Sigmoid colon (tissue), 6 donors: ENCODE measurements at regions not wholly inside any gene's neighbourhood (a gene's known extent, or its start where the extent isn't known, plus 50 kb on each side); places are given as distances from the start of the nearest gene placed in this dataset.

ENCODE experiments used
- DNase-seq: peaks from one replicate; pipeline ENCODE4 v3.0.0-alpha.2; 2019
- H3K27ac ChIP-seq, 4 donors: fragments of 200-600 bp; sonication (generic); one replicate each; pipeline ENCODE4 v1.5.1; 2016 to 2019; ENCODE audit warnings: mild to moderate bottlenecking in 1 of 4
- H3K27me3 ChIP-seq, 3 donors: fragments of 200-600 bp; sonication (generic); one replicate each; pipeline ENCODE4 v1.5.1; 2019; ENCODE audit warnings: mild to moderate bottlenecking in 1 of 3
- H3K36me3 ChIP-seq, 4 donors: fragments of 200-600 bp; sonication (generic); one replicate each; pipeline ENCODE4 v1.5.1; 2016 to 2019
- H3K4me1 ChIP-seq, 4 donors: fragments of 200-600 bp; sonication (generic); one replicate each; pipeline ENCODE4 v1.5.1; 2017 to 2019
- H3K4me3 ChIP-seq, 4 donors: fragments of 200-600 bp; sonication (generic); one replicate each; pipeline ENCODE4 v1.5.1; 2017 to 2019; ENCODE audit warnings: mild to moderate bottlenecking in 2 of 4, moderate library complexity in 1 of 4
- H3K9me3 ChIP-seq, 4 donors: fragments of 200-600 bp in 3 of 4; sonication (generic) in 3 of 4; one replicate each; pipeline versions ENCODE4 v1.5.1 to v1.6.1; 2013 to 2019
- EP300 ChIP-seq, 4 donors: sonication (generic); formaldehyde crosslinking; IDR thresholded peaks; one replicate each; pipeline ENCODE4 v1.6.1; 2017; ENCODE audit warnings: antibody characterized with exemption in 4 of 4
- POLR2A ChIP-seq, 2 donors: fragments of 450-650 bp; IDR thresholded peaks; one replicate each; pipeline ENCODE4 v1.6.1; 2016; ENCODE audit warnings: antibody characterized with exemption in 2 of 2, mild to moderate bottlenecking in 2 of 2, moderate library complexity in 2 of 2
- POLR2AphosphoS5 ChIP-seq, 4 donors: sonication (generic); formaldehyde crosslinking; IDR thresholded peaks; one replicate each; pipeline ENCODE4 v1.6.1; 2017; ENCODE audit warnings: antibody characterized with exemption in 4 of 4
- WGBS, 2 donors: extraction: QIAGEN DNeasy Blood & Tissue Kit; methylation state at CpG; one replicate each; pipeline ENCODE4 v1.1.7; 2013; 5-methylcytosine and 5-hydroxymethylcytosine counted together
- intact Hi-C: fragments of 100-400 bp; cut with DNase I; formaldehyde crosslinking; loops from one replicate; pipeline ENCODE4 v1.15.1; 2023
- TF ChIP-seq, protein P1 (sequence below), 4 experiments: fragments of 450-650 bp in 3 of 4; fragments of 200-600 bp in 1 of 4; IDR thresholded peaks; one replicate each; pipeline ENCODE4 v1.5.1; 2016 to 2019; ENCODE audit warnings: antibody characterized with exemption in 4 of 4, mild to moderate bottlenecking in 3 of 4, moderate library complexity in 2 of 4
- donor health status: healthy with polysubstance abuse.
- donor health status: healthy.

DNA sequence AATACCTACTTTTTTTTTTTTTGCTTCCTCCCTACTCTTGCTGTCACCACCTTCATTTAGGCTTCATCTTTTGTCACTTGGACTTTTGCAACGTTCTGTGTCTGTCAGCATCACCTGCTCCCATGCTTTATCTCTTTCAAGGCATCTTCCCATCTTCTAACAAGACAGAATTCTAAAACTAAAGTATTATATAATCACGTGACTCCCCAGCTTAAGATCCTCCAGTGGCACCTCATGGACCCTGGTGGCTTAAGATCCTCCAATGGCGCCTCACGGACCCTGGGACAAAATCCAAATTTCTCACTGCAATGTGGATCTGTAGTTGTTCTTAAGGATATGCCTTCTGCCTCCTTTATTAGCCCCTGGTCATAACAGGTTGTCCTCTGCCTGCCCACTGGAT, 248.2 kb upstream of the SORL1-AS1 start:
- Histone ChIP-seq H3K27ac (no peak overlapping the region), H3K9me3 (no peaks in the 10 kb centered on the region), H3K4me3 (no peak overlapping the region), H3K36me3 (no peaks in the 10 kb centered on the region), H3K27me3 (no peaks in the 10 kb centered on the region), H3K4me1 (peaks cover 0 to 16% (median 14%) of the 10 kb centered on the region in 4 donors)
- DNase-seq: no peak
- intact Hi-C loops: no loop called here
- TF ChIP-seq POLR2AphosphoS5 (IDR thresholded peaks at IDR 0.05): no peak
- TF ChIP-seq EP300 (IDR thresholded peaks at IDR 0.05): no peak
- TF ChIP-seq, protein P1, sequence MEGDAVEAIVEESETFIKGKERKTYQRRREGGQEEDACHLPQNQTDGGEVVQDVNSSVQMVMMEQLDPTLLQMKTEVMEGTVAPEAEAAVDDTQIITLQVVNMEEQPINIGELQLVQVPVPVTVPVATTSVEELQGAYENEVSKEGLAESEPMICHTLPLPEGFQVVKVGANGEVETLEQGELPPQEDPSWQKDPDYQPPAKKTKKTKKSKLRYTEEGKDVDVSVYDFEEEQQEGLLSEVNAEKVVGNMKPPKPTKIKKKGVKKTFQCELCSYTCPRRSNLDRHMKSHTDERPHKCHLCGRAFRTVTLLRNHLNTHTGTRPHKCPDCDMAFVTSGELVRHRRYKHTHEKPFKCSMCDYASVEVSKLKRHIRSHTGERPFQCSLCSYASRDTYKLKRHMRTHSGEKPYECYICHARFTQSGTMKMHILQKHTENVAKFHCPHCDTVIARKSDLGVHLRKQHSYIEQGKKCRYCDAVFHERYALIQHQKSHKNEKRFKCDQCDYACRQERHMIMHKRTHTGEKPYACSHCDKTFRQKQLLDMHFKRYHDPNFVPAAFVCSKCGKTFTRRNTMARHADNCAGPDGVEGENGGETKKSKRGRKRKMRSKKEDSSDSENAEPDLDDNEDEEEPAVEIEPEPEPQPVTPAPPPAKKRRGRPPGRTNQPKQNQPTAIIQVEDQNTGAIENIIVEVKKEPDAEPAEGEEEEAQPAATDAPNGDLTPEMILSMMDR (IDR thresholded peaks at IDR 0.05): no peak
- no peak for TF ChIP-seq POLR2A (IDR thresholded peaks at IDR 0.05)
- 72 to 80% methylated on average over 4 of the region's 4 CpGs for WGBS, 2 donors

DNA sequence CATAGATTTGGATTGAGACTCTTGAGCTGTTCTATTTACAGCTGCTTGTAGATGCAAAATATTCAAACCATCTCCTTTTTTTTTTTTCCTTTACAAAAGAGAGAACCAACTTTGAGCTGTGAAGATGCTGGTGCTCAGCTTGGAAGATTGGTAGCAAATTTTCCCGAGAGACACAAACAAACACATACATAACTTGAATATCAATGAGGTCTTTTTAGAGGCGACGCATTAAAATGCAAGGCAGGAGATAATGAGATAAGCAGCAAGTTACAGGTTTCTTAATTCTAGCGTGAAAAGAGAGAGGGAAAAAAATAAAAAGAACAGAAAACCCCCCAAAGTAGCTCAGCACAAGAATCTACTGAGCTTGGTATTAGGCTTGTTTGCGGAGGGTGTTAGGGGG, 247.0 kb upstream of the SORL1-AS1 start:
- H3K36me3 ChIP-seq: no peaks in the 10 kb centered on the region
- 60 to 69% methylated on average over 5 of the region's 5 CpGs for WGBS, 2 donors
- no peaks in the 10 kb centered on the region for H3K9me3 ChIP-seq
- H3K4me1 ChIP-seq: peaks cover 0 to 19% (median 17%) of the 10 kb centered on the region in 4 donors
- no peak overlapping the region for H3K4me3 ChIP-seq
- no peaks in the 10 kb centered on the region for H3K27me3 ChIP-seq
- no peak overlapping the region for H3K27ac ChIP-seq
- DNase-seq: no peak
- TF ChIP-seq, protein P1 (IDR thresholded peaks at IDR 0.05): no peak
- intact Hi-C loops: no loop called here

DNA sequence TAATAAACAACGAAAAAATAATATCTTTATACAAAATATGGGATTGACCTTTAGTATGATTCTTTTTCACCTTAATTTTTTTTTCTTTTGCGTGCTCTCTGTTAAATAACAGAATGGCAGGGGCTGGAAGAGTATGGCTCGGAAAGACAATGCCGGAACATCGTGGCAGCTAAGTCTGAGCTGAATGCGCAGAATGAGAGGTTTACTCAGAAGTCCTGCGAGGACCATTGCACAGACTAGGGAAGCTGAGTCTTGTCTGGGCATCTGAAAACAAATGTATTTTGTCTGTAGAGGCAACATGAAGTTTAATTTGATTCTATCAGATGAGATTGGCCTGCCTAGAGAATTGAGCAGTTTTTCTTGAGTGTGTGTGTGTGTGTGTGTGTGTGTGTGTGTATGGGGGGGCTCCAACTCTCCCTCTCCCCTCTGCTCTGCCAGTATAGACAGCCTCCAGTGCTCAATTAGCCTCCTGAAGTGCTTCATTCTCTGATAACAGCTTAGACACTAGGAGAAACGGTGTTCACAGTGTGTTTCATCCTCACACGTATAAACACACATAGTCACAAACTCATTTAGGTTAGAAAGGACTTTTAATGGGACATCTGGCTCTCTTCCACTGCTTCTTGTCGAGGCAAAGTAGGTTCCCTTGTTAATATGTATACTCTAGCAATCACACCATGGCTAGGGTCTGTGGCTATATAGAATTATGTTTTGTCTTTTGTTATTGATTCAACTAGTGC, 244.3 kb upstream of the SORL1-AS1 start:
- no peaks in the 10 kb centered on the region for H3K27me3 ChIP-seq
- no peak for DNase-seq
- no peaks in the 10 kb centered on the region for H3K36me3 ChIP-seq
- TF ChIP-seq, protein P1 (IDR thresholded peaks at IDR 0.05): no peak
- TF ChIP-seq POLR2AphosphoS5 (IDR thresholded peaks at IDR 0.05) (no peak), EP300 (IDR thresholded peaks at IDR 0.05) (no peak), POLR2A (IDR thresholded peaks at IDR 0.05) (no peak)
- peak overlapping the region in 1 of 4 donors; percentile 26 for H3K4me3 ChIP-seq
- H3K4me1 ChIP-seq: peaks cover 0 to 19% (median 17%) of the 10 kb centered on the region in 4 donors
- no peaks in the 10 kb centered on the region for H3K9me3 ChIP-seq
- intact Hi-C loops: no loop called here
- H3K27ac ChIP-seq: peak overlapping the region; percentile 67 to 78 (median 73)
- WGBS, 2 donors: 69 to 75% methylated on average over 10 of the region's 10 CpGs

DNA sequence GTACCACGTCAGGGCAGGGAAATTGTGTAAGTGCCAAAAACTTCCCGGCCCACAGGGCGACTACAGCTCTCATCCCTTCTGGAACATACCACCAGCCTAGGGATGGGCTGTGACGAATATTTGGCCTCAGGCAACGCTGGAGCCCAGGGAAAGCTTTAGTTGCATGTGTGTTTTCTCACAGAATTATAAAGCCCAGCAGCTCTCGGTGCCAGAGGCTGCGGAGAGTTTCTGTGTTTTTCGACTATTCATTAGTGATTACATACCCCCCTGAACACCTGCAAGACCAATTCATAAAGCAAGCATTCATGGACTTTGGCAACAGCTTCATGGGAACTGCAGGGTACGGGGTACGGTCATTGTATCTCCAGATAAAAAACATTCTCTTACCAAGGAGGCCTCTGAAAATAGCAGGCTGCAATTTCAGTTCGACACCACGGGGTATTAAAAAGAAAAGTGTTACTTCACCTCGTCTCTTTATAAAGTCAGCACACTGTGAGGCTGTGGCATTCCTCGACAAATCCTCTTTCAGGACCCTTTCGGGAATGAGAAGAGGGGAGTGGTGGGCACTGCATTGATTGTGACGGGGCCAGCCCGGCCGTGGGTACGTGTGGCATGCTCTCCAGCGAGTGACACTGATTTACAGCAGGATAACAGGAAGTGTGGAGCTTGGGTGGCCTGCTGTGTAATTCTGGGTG, 243.6 kb upstream of the SORL1-AS1 start:
- H3K27ac ChIP-seq: peak overlapping the region; percentile 67 to 78 (median 73)
- H3K36me3 ChIP-seq: no peaks in the 10 kb centered on the region
- H3K9me3 ChIP-seq: no peaks in the 10 kb centered on the region
- WGBS, 2 donors: 53 to 58% methylated on average over 20 of the region's 20 CpGs
- TF ChIP-seq POLR2A (IDR thresholded peaks at IDR 0.05) (no peak), POLR2AphosphoS5 (IDR thresholded peaks at IDR 0.05) (peak in 3 of 4 donors; percentile 22 to 39 (median 30))
- peaks cover 0 to 19% (median 17%) of the 10 kb centered on the region in 4 donors for H3K4me1 ChIP-seq
- intact Hi-C loops: no loop called here
- peak overlapping the region in 3 of 4 donors; percentile 7 to 26 (median 11) for H3K4me3 ChIP-seq
- DNase-seq: peak; percentile 64
- no peaks in the 10 kb centered on the region for H3K27me3 ChIP-seq

DNA sequence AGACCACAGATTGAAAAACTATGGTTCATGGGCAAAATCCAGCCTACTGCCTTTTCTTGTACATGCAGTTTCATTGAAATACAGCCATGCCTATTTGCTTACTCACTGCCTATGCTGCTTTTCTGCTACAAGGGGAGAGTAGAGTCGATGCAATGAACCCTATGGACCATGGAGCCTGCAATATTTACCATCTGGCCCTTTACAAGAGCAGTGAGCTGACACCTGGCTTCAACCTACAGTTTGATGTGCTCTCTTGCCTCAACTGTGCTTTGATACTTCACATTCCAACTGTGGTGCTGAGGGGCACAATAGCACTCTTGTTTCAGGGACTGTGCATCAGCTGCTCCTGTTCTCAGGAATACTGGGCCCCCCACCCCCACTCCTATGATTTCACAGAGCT, 239.5 kb upstream of the SORL1-AS1 start:
- Histone ChIP-seq H3K4me1 (peaks cover 0 to 25% (median 18%) of the 10 kb centered on the region in 4 donors), H3K27ac (no peak overlapping the region), H3K9me3 (no peaks in the 10 kb centered on the region), H3K27me3 (no peaks in the 10 kb centered on the region), H3K36me3 (no peaks in the 10 kb centered on the region), H3K4me3 (no peak overlapping the region)
- TF ChIP-seq POLR2AphosphoS5 (IDR thresholded peaks at IDR 0.05): no peak
- intact Hi-C loops: no loop called here
- WGBS, 2 donors: 18 to 65% methylated on average over 1 of the region's 1 CpG
- no peak for DNase-seq
